ENCODE measurements at regions not wholly inside any gene's neighbourhood (a gene's known extent, or its start where the extent isn't known, plus 50 kb on each side); places are given as distances from the start of the nearest gene placed in this dataset.

DNA sequence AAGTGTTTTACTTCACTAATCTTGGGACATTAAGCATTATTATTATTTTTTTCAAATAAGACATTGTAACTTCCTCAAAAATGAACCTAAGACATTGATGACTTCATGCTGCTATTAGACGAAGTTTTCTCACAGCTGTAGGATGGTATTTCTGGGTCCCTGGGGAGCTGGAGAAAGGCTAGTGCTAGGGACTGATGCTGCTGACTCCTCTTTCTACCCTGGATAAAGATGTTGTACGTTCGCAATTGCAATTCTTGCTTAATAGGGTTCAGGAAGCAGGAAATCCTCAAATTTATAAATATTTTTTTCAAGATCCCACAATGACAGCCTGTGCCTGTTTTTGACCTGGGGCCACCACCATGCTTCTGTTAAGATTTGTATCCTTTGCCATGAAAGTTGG, 526.0 kb downstream of the CCSER2 start:
- Mint-ChIP-seq H3K27me3 (ENCODE audit: low read depth) (no peaks in the 10 kb centered on the region), H3K27ac (no peak overlapping the region), H3K4me3 (no peak overlapping the region), H3K36me3 (no peaks in the 10 kb centered on the region; the same call in 1 of the 2 replicates), H3K9me3 (peaks cover 10% of the 10 kb centered on the region), H3K4me1 (peaks cover 9% of the 10 kb centered on the region)
- DNase-seq (ENCODE audit: low spot score) (no peak), ATAC-seq (no peak)
- TF ChIP-seq ESRRA (CRISPR knock-in tag; IDR thresholded peaks at IDR 0.05; ENCODE audit: borderline replicate concordance) (no peak), CREB1 (CRISPR knock-in tag; IDR thresholded peaks at IDR 0.05) (no peak), KAT7 (CRISPR knock-in tag; IDR thresholded peaks at IDR 0.05; ENCODE audit: borderline replicate concordance) (no peak), OVOL2 (CRISPR knock-in tag; IDR thresholded peaks at IDR 0.05; ENCODE audit: borderline replicate concordance) (no peak), ZNF423 (CRISPR knock-in tag; IDR thresholded peaks at IDR 0.05) (no peak), JUN (CRISPR knock-in tag; IDR thresholded peaks at IDR 0.05) (no peak), ZNF317 (CRISPR knock-in tag; IDR thresholded peaks at IDR 0.05; ENCODE audit: borderline replicate concordance, low read depth) (no peak), ZNF671 (CRISPR knock-in tag; IDR thresholded peaks at IDR 0.05) (no peak), SMAD4 (CRISPR knock-in tag; IDR thresholded peaks at IDR 0.05) (no peak), NR3C1 (CRISPR knock-in tag; conservative IDR thresholded peaks at IDR 0.05; ENCODE audit: low read depth) (no peak), FOXK1 (CRISPR knock-in tag; IDR thresholded peaks at IDR 0.05) (no peak)
- TF ChIP-seq, protein P1, sequence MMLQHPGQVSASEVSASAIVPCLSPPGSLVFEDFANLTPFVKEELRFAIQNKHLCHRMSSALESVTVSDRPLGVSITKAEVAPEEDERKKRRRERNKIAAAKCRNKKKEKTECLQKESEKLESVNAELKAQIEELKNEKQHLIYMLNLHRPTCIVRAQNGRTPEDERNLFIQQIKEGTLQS (CRISPR knock-in tag; conservative IDR thresholded peaks at IDR 0.05), result no peak
- TF ChIP-seq, protein P2, sequence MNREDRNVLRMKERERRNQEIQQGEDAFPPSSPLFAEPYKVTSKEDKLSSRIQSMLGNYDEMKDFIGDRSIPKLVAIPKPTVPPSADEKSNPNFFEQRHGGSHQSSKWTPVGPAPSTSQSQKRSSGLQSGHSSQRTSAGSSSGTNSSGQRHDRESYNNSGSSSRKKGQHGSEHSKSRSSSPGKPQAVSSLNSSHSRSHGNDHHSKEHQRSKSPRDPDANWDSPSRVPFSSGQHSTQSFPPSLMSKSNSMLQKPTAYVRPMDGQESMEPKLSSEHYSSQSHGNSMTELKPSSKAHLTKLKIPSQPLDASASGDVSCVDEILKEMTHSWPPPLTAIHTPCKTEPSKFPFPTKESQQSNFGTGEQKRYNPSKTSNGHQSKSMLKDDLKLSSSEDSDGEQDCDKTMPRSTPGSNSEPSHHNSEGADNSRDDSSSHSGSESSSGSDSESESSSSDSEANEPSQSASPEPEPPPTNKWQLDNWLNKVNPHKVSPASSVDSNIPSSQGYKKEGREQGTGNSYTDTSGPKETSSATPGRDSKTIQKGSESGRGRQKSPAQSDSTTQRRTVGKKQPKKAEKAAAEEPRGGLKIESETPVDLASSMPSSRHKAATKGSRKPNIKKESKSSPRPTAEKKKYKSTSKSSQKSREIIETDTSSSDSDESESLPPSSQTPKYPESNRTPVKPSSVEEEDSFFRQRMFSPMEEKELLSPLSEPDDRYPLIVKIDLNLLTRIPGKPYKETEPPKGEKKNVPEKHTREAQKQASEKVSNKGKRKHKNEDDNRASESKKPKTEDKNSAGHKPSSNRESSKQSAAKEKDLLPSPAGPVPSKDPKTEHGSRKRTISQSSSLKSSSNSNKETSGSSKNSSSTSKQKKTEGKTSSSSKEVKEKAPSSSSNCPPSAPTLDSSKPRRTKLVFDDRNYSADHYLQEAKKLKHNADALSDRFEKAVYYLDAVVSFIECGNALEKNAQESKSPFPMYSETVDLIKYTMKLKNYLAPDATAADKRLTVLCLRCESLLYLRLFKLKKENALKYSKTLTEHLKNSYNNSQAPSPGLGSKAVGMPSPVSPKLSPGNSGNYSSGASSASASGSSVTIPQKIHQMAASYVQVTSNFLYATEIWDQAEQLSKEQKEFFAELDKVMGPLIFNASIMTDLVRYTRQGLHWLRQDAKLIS (CRISPR knock-in tag; IDR thresholded peaks at IDR 0.05; ENCODE audit: borderline replicate concordance), result no peak
- TF ChIP-seq, protein P3, sequence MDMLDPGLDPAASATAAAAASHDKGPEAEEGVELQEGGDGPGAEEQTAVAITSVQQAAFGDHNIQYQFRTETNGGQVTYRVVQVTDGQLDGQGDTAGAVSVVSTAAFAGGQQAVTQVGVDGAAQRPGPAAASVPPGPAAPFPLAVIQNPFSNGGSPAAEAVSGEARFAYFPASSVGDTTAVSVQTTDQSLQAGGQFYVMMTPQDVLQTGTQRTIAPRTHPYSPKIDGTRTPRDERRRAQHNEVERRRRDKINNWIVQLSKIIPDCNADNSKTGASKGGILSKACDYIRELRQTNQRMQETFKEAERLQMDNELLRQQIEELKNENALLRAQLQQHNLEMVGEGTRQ (CRISPR knock-in tag; IDR thresholded peaks at IDR 0.05), result no peak
- TF ChIP-seq, protein P4, sequence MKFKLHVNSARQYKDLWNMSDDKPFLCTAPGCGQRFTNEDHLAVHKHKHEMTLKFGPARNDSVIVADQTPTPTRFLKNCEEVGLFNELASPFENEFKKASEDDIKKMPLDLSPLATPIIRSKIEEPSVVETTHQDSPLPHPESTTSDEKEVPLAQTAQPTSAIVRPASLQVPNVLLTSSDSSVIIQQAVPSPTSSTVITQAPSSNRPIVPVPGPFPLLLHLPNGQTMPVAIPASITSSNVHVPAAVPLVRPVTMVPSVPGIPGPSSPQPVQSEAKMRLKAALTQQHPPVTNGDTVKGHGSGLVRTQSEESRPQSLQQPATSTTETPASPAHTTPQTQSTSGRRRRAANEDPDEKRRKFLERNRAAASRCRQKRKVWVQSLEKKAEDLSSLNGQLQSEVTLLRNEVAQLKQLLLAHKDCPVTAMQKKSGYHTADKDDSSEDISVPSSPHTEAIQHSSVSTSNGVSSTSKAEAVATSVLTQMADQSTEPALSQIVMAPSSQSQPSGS (CRISPR knock-in tag; IDR thresholded peaks at IDR 0.05; ENCODE audit: borderline replicate concordance, low read depth), result no peak
- TF ChIP-seq, protein P5, sequence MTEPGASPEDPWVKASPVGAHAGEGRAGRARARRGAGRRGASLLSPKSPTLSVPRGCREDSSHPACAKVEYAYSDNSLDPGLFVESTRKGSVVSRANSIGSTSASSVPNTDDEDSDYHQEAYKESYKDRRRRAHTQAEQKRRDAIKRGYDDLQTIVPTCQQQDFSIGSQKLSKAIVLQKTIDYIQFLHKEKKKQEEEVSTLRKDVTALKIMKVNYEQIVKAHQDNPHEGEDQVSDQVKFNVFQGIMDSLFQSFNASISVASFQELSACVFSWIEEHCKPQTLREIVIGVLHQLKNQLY (CRISPR knock-in tag; IDR thresholded peaks at IDR 0.05), result no peak
- ChIA-PET POLR2A (no interaction called here), CTCF (no interaction called here)

DNA sequence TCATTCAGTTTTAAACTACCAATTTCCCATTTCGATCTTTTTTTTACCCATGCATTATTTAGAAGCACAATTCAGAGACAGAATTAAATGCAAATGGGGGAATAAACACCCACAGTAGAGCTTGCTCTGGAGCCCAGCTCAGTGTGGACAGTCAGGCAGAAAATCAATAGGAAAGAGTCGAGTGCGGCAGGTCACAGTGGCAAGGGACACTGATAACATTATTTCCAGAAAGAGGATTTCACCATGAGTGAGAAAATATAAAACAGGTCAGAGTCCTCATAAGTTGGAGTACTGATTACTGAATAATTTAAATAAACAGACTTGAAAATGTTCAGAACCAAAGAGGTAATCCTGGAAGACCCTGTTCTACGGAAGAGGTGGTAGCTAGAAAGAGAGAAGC, 532.5 kb downstream of the CCSER2 start:
- Mint-ChIP-seq H3K9me3 (peaks cover 13% of the 10 kb centered on the region), H3K4me3 (no peak overlapping the region), H3K27ac (no peak overlapping the region), H3K36me3 (no peaks in the 10 kb centered on the region; the same call in 1 of the 2 replicates), H3K4me1 (peaks cover 11% of the 10 kb centered on the region), H3K27me3 (ENCODE audit: low read depth) (no peaks in the 10 kb centered on the region)
- DNase-seq (ENCODE audit: low spot score) (no peak), ATAC-seq (no peak)
- TF ChIP-seq ZNF396 (CRISPR knock-in tag; IDR thresholded peaks at IDR 0.05; ENCODE audit: borderline replicate concordance) (no peak), FOXK1 (CRISPR knock-in tag; IDR thresholded peaks at IDR 0.05) (no peak), ESRRA (CRISPR knock-in tag; IDR thresholded peaks at IDR 0.05; ENCODE audit: borderline replicate concordance) (no peak), JUN (CRISPR knock-in tag; IDR thresholded peaks at IDR 0.05) (no peak)
- ChIA-PET CTCF (no interaction called here), POLR2A (no interaction called here)

Data from WTC11 (cell line).